ENCODE measurements at regions not wholly inside any gene's neighbourhood (a gene's known extent, or its start where the extent isn't known, plus 50 kb on each side); places are given as distances from the start of the nearest gene placed in this dataset.
"Not testable (repeated sequence)": the region's sequence is repeated elsewhere in the genome, so short reads cannot be mapped to it uniquely, and the experiment has no call there.

DNA sequence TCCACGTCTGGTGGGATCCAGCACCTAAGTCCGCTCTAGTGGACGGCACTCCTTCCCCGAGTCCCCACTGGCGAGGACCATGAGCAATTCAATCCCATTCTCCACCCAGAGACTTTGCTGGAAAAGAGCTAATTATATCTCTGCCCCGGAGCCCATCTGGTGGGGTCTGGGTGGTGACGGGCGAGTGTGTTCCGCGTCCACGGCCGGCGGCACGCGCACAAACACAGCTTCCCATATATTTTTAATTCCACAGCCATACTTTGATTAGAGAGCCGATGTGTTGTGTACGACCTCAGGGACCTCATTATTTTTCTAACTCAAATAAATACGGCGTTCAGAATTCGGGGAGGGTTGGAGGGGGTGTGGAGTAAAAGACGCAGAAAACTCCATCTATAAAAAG lies 64.1 kb upstream of the ADGRE5 start:
- Histone ChIP-seq H3K27me3 (ENCODE audit: control insufficient read depth, insufficient read depth, low read length) (no peaks in the 10 kb centered on the region), H3K9me3 (ENCODE audit: control insufficient read depth in 2 of 2, low read length in 2 of 2) (no peaks in the 10 kb centered on the region), H3K27ac (ENCODE audit: insufficient read depth, low read length, poor library complexity, severe bottlenecking) (no peak overlapping the region), H3K36me3 (ENCODE audit: control insufficient read depth, insufficient read depth, low read length) (no peaks in the 10 kb centered on the region), H3K4me1 (ENCODE audit: control insufficient read depth, insufficient read depth, low read length, poor library complexity, severe bottlenecking) (no peaks in the 10 kb centered on the region), H3K4me3 (ENCODE audit: low read depth, low read length) (no peak overlapping the region)
- DNase-seq (no peak), ATAC-seq (ENCODE audit: low read depth in 2 of 2) (no peak)
- H3K9me3 Mint-ChIP-seq, result no peaks in the 10 kb centered on the region
- H3K27me3 Mint-ChIP-seq, result peaks cover 9% of the 10 kb centered on the region
- no peaks in the 10 kb centered on the region for H3K4me1 Mint-ChIP-seq
- no peak overlapping the region for H3K4me3 Mint-ChIP-seq
- H3K36me3 Mint-ChIP-seq, result no peaks in the 10 kb centered on the region
- H3K27ac Mint-ChIP-seq, result no peak overlapping the region

GRCh38 chr19:14315433-14315832 lies 65.8 kb upstream of the ADGRE5 start:
- Histone ChIP-seq H3K27me3 (ENCODE audit: control insufficient read depth, insufficient read depth, low read length) (no peaks in the 10 kb centered on the region), H3K4me1 (ENCODE audit: control insufficient read depth, insufficient read depth, low read length, poor library complexity, severe bottlenecking) (no peaks in the 10 kb centered on the region), H3K4me3 (ENCODE audit: low read depth, low read length) (no peak overlapping the region), H3K27ac (ENCODE audit: insufficient read depth, low read length, poor library complexity, severe bottlenecking) (no peak overlapping the region), H3K9me3 (ENCODE audit: control insufficient read depth in 2 of 2, low read length in 2 of 2) (no peaks in the 10 kb centered on the region), H3K36me3 (ENCODE audit: control insufficient read depth, insufficient read depth, low read length) (no peaks in the 10 kb centered on the region)
- no peak overlapping the region for H3K4me3 Mint-ChIP-seq
- H3K27me3 Mint-ChIP-seq, result no peaks in the 10 kb centered on the region
- no peaks in the 10 kb centered on the region for H3K9me3 Mint-ChIP-seq
- no peak overlapping the region for H3K27ac Mint-ChIP-seq
- H3K36me3 Mint-ChIP-seq, result no peaks in the 10 kb centered on the region
- no peaks in the 10 kb centered on the region for H3K4me1 Mint-ChIP-seq
- DNase-seq (no peak), ATAC-seq (ENCODE audit: low read depth in 2 of 2) (no peak)

- no peaks in the 10 kb centered on the region for H3K27me3 ChIP-seq (ENCODE audit: control insufficient read depth, insufficient read depth, low read length)
- no peaks in the 10 kb centered on the region for H3K36me3 Mint-ChIP-seq
- peaks cover 0 to 5% (median 0%) of the 10 kb centered on the region in 7 donors for H3K9me3 Mint-ChIP-seq
- DNase-seq (no peak), ATAC-seq (ENCODE audit: low read depth in 2 of 2) (no peak)
- H3K4me1 Mint-ChIP-seq, result peaks cover 0 to 6% (median 2%) of the 10 kb centered on the region in 4 donors
- no peaks in the 10 kb centered on the region for H3K9me3 ChIP-seq (ENCODE audit: control insufficient read depth in 2 of 2, low read length in 2 of 2)
- H3K36me3 ChIP-seq (ENCODE audit: control insufficient read depth, insufficient read depth, low read length), result no peaks in the 10 kb centered on the region
- H3K4me3 ChIP-seq (ENCODE audit: low read depth, low read length), result no peak overlapping the region
- H3K4me3 Mint-ChIP-seq, result no peak overlapping the region
- H3K27ac ChIP-seq (ENCODE audit: insufficient read depth, low read length, poor library complexity, severe bottlenecking), result no peak overlapping the region
- peaks cover 5% of the 10 kb centered on the region for H3K27me3 Mint-ChIP-seq
- H3K4me1 ChIP-seq (ENCODE audit: control insufficient read depth, insufficient read depth, low read length, poor library complexity, severe bottlenecking), result no peaks in the 10 kb centered on the region
- H3K27ac Mint-ChIP-seq, result peak overlapping the region in 2 of 3 donors; percentile 14 to 44
Measured at GRCh38 chr19:14310055-14310454, 71.2 kb upstream of the ADGRE5 start.

DNA sequence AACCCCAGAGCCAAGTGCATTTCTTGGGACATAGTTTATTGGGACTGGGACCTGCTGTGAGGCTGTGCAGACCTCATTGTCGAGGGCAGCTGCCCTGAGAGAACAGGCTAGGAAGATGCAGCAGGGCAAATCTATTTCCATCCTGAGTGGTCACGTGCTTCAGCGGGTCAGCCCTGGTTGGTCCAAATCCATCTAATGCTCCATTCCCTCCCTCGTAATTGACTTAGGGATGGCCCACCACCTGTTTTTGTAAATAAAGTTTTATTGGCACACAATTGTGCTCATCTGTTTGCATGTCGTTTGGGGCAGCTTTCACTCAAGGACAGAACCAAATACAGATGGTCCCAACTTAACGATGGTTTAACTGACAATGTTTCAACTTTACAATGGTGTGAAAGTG lies 75.5 kb upstream of the ADGRE5 start:
- H3K4me3 ChIP-seq (ENCODE audit: low read depth, low read length), result no peak overlapping the region
- DNase-seq (no peak), ATAC-seq (ENCODE audit: low read depth in 2 of 2) (no peak)
- H3K9me3 ChIP-seq (ENCODE audit: control insufficient read depth in 2 of 2, low read length in 2 of 2), result no peaks in the 10 kb centered on the region
- H3K9me3 Mint-ChIP-seq, result peaks cover 0 to 5% (median 0%) of the 10 kb centered on the region in 7 donors
- H3K27me3 ChIP-seq (ENCODE audit: control insufficient read depth, insufficient read depth, low read length), result no peaks in the 10 kb centered on the region
- H3K27me3 Mint-ChIP-seq, result peaks cover 16% of the 10 kb centered on the region
- no peak overlapping the region for H3K27ac ChIP-seq (ENCODE audit: insufficient read depth, low read length, poor library complexity, severe bottlenecking)
- no peaks in the 10 kb centered on the region for H3K4me1 ChIP-seq (ENCODE audit: control insufficient read depth, insufficient read depth, low read length, poor library complexity, severe bottlenecking)
- H3K36me3 Mint-ChIP-seq, result no peaks in the 10 kb centered on the region
- peaks cover 0 to 6% (median 2%) of the 10 kb centered on the region in 4 donors for H3K4me1 Mint-ChIP-seq
- no peaks in the 10 kb centered on the region for H3K36me3 ChIP-seq (ENCODE audit: control insufficient read depth, insufficient read depth, low read length)
- H3K27ac Mint-ChIP-seq, result no peak overlapping the region
- H3K4me3 Mint-ChIP-seq, result no peak overlapping the region

- Mint-ChIP-seq H3K4me1 (peaks cover 0 to 5% (median 0%) of the 10 kb centered on the region in 4 donors), H3K36me3 (no peaks in the 10 kb centered on the region), H3K27ac (no peak overlapping the region), H3K4me3 (no peak overlapping the region), H3K27me3 (peaks cover 19% of the 10 kb centered on the region), H3K9me3 (no peaks in the 10 kb centered on the region)
- no peaks in the 10 kb centered on the region for H3K36me3 ChIP-seq (ENCODE audit: control insufficient read depth, insufficient read depth, low read length)
- H3K4me3 ChIP-seq (ENCODE audit: low read depth, low read length), result no peak overlapping the region
- H3K27me3 ChIP-seq (ENCODE audit: control insufficient read depth, insufficient read depth, low read length), result no peaks in the 10 kb centered on the region
- no peak overlapping the region for H3K27ac ChIP-seq (ENCODE audit: insufficient read depth, low read length, poor library complexity, severe bottlenecking)
- H3K9me3 ChIP-seq (ENCODE audit: control insufficient read depth in 2 of 2, low read length in 2 of 2), result no peaks in the 10 kb centered on the region
- no peak for DNase-seq
- no peak for ATAC-seq (ENCODE audit: low read depth in 2 of 2)
- no peaks in the 10 kb centered on the region for H3K4me1 ChIP-seq (ENCODE audit: control insufficient read depth, insufficient read depth, low read length, poor library complexity, severe bottlenecking)
Measured at GRCh38 chr19:14301150-14301549, 80.1 kb upstream of the ADGRE5 start.

DNA sequence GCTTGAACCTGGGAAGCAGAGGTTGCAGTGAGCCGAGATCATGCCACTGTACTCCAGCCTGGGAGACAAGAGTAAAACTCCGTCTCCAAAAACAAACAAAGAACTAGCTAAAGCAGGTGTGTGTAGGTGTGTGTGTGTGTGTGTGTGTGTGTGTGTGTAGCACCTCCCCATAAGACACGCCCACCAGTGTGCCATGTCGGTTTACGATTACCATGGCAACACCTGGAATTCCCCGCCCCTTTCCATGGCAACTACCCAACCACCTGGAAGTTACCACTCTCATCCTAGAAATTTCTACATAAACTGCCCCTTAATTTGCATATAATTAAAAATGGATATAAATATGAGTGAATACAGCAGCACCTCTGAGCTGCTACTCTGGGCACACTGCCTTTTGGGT lies 80.9 kb upstream of the ADGRE5 start:
- Mint-ChIP-seq H3K27me3 (peaks cover 22% of the 10 kb centered on the region), H3K36me3 (no peaks in the 10 kb centered on the region), H3K27ac (no peak overlapping the region)

DNA sequence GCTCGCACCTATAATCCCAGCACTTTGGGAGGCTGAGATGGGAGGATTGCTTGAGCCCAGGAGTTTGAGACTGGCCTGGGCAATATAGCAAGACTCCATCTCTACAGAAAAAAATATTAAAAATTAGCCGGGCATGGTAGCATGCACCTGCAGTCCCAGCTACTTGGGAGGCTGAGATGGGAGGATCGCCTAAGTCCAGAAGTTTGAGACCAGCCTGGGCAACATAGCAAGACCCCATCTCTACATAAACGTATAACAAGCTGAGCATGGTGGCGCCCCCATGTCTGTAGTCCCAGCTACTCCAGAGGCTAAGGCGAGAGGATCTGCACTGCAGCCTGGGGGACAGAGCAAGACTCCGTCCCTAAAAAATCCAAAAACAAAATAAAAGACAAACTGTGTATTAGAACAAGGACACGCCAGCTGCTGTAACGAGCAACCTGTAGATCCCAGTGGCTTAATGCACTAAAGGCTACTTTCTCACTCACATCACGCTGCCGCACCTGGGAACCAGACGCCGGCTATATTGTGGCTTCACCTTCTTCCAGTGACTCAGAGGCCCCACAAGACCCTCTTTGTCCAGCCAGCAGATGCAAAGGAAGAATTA lies 81.9 kb upstream of the ADGRE5 start:
- H3K4me3 Mint-ChIP-seq; H3K36me3 Mint-ChIP-seq; DNase-seq; H3K36me3 ChIP-seq (ENCODE audit: control insufficient read depth, insufficient read depth, low read length); H3K9me3 ChIP-seq (ENCODE audit: control insufficient read depth in 2 of 2, low read length in 2 of 2); H3K27me3 ChIP-seq (ENCODE audit: control insufficient read depth, insufficient read depth, low read length); H3K9me3 Mint-ChIP-seq; ATAC-seq (ENCODE audit: low read depth in 2 of 2); H3K4me3 ChIP-seq (ENCODE audit: low read depth, low read length); H3K27ac Mint-ChIP-seq; H3K4me1 ChIP-seq (ENCODE audit: control insufficient read depth, insufficient read depth, low read length, poor library complexity, severe bottlenecking); H3K27ac ChIP-seq (ENCODE audit: insufficient read depth, low read length, poor library complexity, severe bottlenecking); H3K4me1 Mint-ChIP-seq: not testable (repeated sequence)
- H3K27me3 Mint-ChIP-seq, result peaks cover 27% of the 10 kb centered on the region

More for the DNA sequence above, 80.9 kb upstream of the ADGRE5 start:
- ATAC-seq (ENCODE audit: low read depth in 2 of 2), result no peak
- no peaks in the 10 kb centered on the region for H3K9me3 Mint-ChIP-seq
- H3K4me1 Mint-ChIP-seq, result peaks cover 0 to 5% (median 0%) of the 10 kb centered on the region in 4 donors
- no peak overlapping the region for H3K27ac ChIP-seq (ENCODE audit: insufficient read depth, low read length, poor library complexity, severe bottlenecking)
- no peaks in the 10 kb centered on the region for H3K9me3 ChIP-seq (ENCODE audit: control insufficient read depth in 2 of 2, low read length in 2 of 2)
- H3K4me1 ChIP-seq (ENCODE audit: control insufficient read depth, insufficient read depth, low read length, poor library complexity, severe bottlenecking), result no peaks in the 10 kb centered on the region
- H3K27me3 ChIP-seq (ENCODE audit: control insufficient read depth, insufficient read depth, low read length), result no peaks in the 10 kb centered on the region
- no peaks in the 10 kb centered on the region for H3K36me3 ChIP-seq (ENCODE audit: control insufficient read depth, insufficient read depth, low read length)
- no peak overlapping the region for H3K4me3 ChIP-seq (ENCODE audit: low read depth, low read length)
- H3K4me3 Mint-ChIP-seq, result no peak overlapping the region
- no peak for DNase-seq

GRCh38 chr19:14297883-14298576 lies 83.2 kb upstream of the ADGRE5 start:
- not testable (repeated sequence) for ATAC-seq (ENCODE audit: low read depth in 2 of 2); H3K4me1 Mint-ChIP-seq; H3K27ac ChIP-seq (ENCODE audit: insufficient read depth, low read length, poor library complexity, severe bottlenecking); H3K4me1 ChIP-seq (ENCODE audit: control insufficient read depth, insufficient read depth, low read length, poor library complexity, severe bottlenecking); H3K4me3 ChIP-seq (ENCODE audit: low read depth, low read length); H3K36me3 Mint-ChIP-seq; H3K36me3 ChIP-seq (ENCODE audit: control insufficient read depth, insufficient read depth, low read length); H3K27ac Mint-ChIP-seq; H3K9me3 ChIP-seq (ENCODE audit: control insufficient read depth in 2 of 2, low read length in 2 of 2); H3K27me3 ChIP-seq (ENCODE audit: control insufficient read depth, insufficient read depth, low read length); DNase-seq; H3K4me3 Mint-ChIP-seq; H3K9me3 Mint-ChIP-seq
- peaks cover 27% of the 10 kb centered on the region for H3K27me3 Mint-ChIP-seq
